Upper lobe of left lung (tissue), 4 donors: ENCODE measurements at regions not wholly inside any gene's neighbourhood (a gene's known extent, or its start where the extent isn't known, plus 50 kb on each side); places are given as distances from the start of the nearest gene placed in this dataset.

ENCODE experiments used
- POLR2A ChIP-seq, 4 donors: fragments of 450-650 bp; IDR thresholded peaks; one replicate each; pipeline ENCODE4 v1.5.1; 2016 to 2017; ENCODE audit warnings: antibody characterized with exemption in 4 of 4, mild to moderate bottlenecking in 2 of 4
- POLR2AphosphoS5 ChIP-seq, 2 donors: sonication (generic); formaldehyde crosslinking; IDR thresholded peaks; one replicate each; pipeline ENCODE4 v1.5.1; 2017; ENCODE audit warnings: antibody characterized with exemption in 2 of 2

- TF ChIP-seq POLR2AphosphoS5 (IDR thresholded peaks at IDR 0.05), result no peak
- TF ChIP-seq POLR2A (IDR thresholded peaks at IDR 0.05), result no peak
Measured at GRCh38 chr12:89988188-89988915, 279.7 kb upstream of the ATP2B1 start.
